Lung (tissue), 11 donors: ENCODE measurements at regions not wholly inside any gene's neighbourhood (a gene's known extent, or its start where the extent isn't known, plus 50 kb on each side); places are given as distances from the start of the nearest gene placed in this dataset.

ENCODE experiments used
- ATAC-seq: fragments of 200-7000 bp; cut with Tn5 transposase; one replicate; pipeline ENCODE4 v1.9.1; 2020; ENCODE audit warnings: moderate number of reproducible peaks; ENCODE audit not compliant: insufficient read depth, low FRiP score
- DNase-seq, 3 donors: peaks; one replicate each; pipeline ENCODE4 v3.0.0-alpha.2; 2013 to 2017
- H3K27ac ChIP-seq, 2 donors: one replicate each; pipeline ENCODE4 v1.5.1; 2013; ENCODE audit warnings: mild to moderate bottlenecking in 2 of 2, moderate library complexity in 2 of 2, control low read depth in 1 of 2, inconsistent platforms in 1 of 2, low read depth in 1 of 2, low read length in 1 of 2
- H3K27me3 ChIP-seq, 3 donors: one replicate each; pipeline ENCODE4 v1.5.1; 2013; ENCODE audit warnings: low read length in 2 of 3; ENCODE audit not compliant: control insufficient read depth in 3 of 3, insufficient read depth in 3 of 3
- H3K36me3 ChIP-seq, 4 donors: one replicate each; pipeline ENCODE4 v1.5.1; 2013; ENCODE audit warnings: low read length in 4 of 4, mild to moderate bottlenecking in 1 of 4, moderate library complexity in 1 of 4; ENCODE audit not compliant: control insufficient read depth in 4 of 4, insufficient read depth in 4 of 4
- H3K4me1 ChIP-seq, 5 donors: one replicate each; pipeline ENCODE4 v1.5.1; 2013; ENCODE audit warnings: low read length in 5 of 5, mild to moderate bottlenecking in 2 of 5, moderate library complexity in 1 of 5; ENCODE audit not compliant: control insufficient read depth in 5 of 5, insufficient read depth in 5 of 5
- H3K4me3 ChIP-seq: one replicate; pipeline ENCODE4 v1.5.1; 2013; ENCODE audit warnings: mild to moderate bottlenecking, control low read depth, moderate library complexity
- H3K9ac ChIP-seq, 2 donors: one replicate each; pipeline ENCODE4 v1.5.1; 2013; ENCODE audit warnings: low read length in 2 of 2, control low read depth in 1 of 2; ENCODE audit not compliant: insufficient read depth in 1 of 2
- H3K9me3 ChIP-seq, 4 donors: one replicate each; pipeline ENCODE4 v1.5.1; 2013; ENCODE audit warnings: low read length in 3 of 4, mild to moderate bottlenecking in 1 of 4, moderate library complexity in 1 of 4; ENCODE audit not compliant: control insufficient read depth in 4 of 4, insufficient read depth in 3 of 4
- WGBS, 2 donors: extraction: QIAGEN DNeasy Blood & Tissue Kit; methylation state at CpG; one replicate each; pipeline ENCODE4 v1.1.7; 2013; 5-methylcytosine and 5-hydroxymethylcytosine counted together
- TF ChIP-seq, protein P1 (sequence below): IDR thresholded peaks from 2 replicates; pipeline ENCODE4 v1.5.1; 2012; ENCODE audit warnings: mild to moderate bottlenecking; ENCODE audit errors: control extremely low read depth, extremely low read depth
- donor health status: control.
- donor health status: control.
- donor health status: Bipolar disorder and iron deficiency.
- donor health status: healthy.
- donor health status: DM: yes; HTN: yes; CAD: no.

DNA sequence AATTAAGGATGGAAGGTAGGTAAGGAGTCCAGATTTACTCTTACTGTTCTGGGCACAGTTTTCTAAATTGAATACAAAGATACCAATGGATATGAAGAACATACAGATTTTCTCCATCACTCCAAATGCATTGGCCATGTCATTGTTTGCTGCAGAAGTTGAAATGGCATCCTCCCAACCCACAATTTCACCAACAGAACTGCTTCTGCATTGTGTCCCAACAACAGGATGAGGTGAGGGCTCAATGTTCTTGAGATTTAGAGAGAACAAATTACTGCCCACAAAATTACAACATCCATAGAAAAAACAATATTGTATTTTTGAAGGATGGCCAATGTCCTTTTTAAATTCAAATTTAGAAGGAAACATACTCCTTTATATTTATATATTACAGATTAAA, 88.9 kb downstream of the NUDT12 start:
- no peak for ATAC-seq
- no peaks in the 10 kb centered on the region for H3K4me1 ChIP-seq

DNA sequence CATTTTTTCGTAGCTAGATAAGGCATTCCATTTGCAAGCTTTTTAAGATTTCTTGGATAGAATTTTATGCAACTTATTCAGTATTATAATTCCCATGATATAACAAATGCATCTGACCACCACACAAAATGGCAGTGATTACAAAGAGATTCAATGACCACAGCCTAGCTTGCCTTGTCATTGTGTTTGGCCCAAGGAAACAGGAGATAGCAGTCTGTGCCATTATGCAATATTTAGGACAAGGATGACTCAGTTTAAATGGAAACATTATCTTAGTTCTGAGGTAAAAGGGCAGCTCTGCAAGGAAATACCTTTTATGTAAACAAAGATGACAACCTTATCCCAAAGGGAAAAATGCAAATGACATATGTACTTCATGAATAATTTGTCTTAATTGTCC, 89.8 kb downstream of the NUDT12 start:
- ATAC-seq (no peak), DNase-seq (no peak)
- H3K27ac ChIP-seq = no peak overlapping the region
- WGBS, 2 donors = 75 to 87% methylated on average over 1 of the region's 1 CpG
- no peak overlapping the region for H3K9ac ChIP-seq
- no peak overlapping the region for H3K4me3 ChIP-seq
- no peaks in the 10 kb centered on the region for H3K9me3 ChIP-seq
- H3K27me3 ChIP-seq = no peaks in the 10 kb centered on the region
- TF ChIP-seq, protein P1, sequence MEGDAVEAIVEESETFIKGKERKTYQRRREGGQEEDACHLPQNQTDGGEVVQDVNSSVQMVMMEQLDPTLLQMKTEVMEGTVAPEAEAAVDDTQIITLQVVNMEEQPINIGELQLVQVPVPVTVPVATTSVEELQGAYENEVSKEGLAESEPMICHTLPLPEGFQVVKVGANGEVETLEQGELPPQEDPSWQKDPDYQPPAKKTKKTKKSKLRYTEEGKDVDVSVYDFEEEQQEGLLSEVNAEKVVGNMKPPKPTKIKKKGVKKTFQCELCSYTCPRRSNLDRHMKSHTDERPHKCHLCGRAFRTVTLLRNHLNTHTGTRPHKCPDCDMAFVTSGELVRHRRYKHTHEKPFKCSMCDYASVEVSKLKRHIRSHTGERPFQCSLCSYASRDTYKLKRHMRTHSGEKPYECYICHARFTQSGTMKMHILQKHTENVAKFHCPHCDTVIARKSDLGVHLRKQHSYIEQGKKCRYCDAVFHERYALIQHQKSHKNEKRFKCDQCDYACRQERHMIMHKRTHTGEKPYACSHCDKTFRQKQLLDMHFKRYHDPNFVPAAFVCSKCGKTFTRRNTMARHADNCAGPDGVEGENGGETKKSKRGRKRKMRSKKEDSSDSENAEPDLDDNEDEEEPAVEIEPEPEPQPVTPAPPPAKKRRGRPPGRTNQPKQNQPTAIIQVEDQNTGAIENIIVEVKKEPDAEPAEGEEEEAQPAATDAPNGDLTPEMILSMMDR = no peak
- H3K4me1 ChIP-seq = no peaks in the 10 kb centered on the region
- no peaks in the 10 kb centered on the region for H3K36me3 ChIP-seq

More for the DNA sequence above, 88.9 kb downstream of the NUDT12 start:
- Histone ChIP-seq H3K9me3 (no peaks in the 10 kb centered on the region), H3K27ac (no peak overlapping the region), H3K36me3 (no peaks in the 10 kb centered on the region), H3K9ac (no peak overlapping the region), H3K27me3 (no peaks in the 10 kb centered on the region), H3K4me3 (no peak overlapping the region)
- DNase-seq = no peak
- TF ChIP-seq, protein P1 = no peak

DNA sequence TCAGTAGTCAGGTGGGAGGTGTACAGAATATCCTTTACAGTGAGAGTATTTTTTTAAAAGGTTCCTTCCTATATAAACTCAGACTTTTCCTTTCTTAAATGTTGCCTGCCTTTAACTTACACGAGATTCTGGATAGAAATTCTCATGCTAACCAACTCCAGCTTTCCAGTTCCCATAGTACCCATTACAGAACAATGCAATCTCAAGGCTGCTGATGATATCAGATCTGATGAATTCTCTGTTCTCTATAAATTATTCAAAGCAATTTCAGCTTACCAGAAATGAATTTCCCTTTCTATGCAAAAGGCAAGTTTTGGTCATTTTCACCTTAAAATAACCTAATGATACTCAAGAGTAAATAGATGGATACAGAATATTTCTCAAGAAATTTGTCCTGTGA, 90.3 kb downstream of the NUDT12 start:
- ATAC-seq = no peak
- H3K4me1 ChIP-seq = no peaks in the 10 kb centered on the region
- no peaks in the 10 kb centered on the region for H3K9me3 ChIP-seq
- H3K27me3 ChIP-seq = no peaks in the 10 kb centered on the region
- H3K9ac ChIP-seq = no peak overlapping the region
- H3K27ac ChIP-seq = no peak overlapping the region
- WGBS, 2 donors = 63 to 73% methylated on average over 1 of the region's 1 CpG
- TF ChIP-seq, protein P1 = no peak
- no peaks in the 10 kb centered on the region for H3K36me3 ChIP-seq
- no peak for DNase-seq
- H3K4me3 ChIP-seq = no peak overlapping the region

DNA sequence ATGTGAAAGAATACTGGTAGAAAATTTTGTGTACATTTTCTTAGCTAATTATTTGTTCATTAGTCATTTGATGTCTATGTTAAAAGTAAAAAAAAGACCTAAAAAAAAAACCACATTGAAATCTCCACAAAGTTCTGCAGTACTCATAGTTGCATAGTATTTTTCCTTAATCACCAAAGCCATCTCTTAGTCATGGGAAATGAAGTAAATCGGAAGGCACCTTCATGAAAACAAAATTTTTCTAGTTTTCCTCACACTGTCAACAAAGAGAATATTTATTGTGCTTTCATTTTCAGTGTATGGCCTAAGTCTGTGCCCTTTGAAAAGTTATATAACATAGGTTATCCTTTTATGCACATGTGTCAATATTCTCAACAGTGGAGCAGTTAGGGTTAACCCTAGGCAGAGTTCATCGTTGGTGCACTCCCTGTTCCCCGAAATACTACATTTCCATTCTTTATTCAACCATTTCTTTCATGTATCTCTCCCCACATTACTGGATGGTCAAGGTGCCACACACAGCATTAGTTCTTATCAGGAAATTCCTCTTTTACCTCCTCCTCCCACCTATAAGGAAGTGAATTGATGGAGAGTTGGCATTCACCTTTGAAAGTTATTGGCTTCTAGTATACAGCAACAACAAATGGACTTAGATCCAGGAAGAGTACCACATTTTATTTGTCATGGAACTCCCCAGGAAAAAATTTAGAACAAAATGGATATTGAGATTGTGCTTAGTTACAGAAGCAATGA, 93.1 kb downstream of the NUDT12 start:
- DNase-seq (no peak), ATAC-seq (no peak)
- H3K27ac ChIP-seq = no peak overlapping the region
- H3K9me3 ChIP-seq = no peaks in the 10 kb centered on the region
- WGBS, 2 donors = 91 to 95% methylated on average over 3 of the region's 3 CpGs
- TF ChIP-seq, protein P1 = no peak
- H3K36me3 ChIP-seq = no peaks in the 10 kb centered on the region
- no peak overlapping the region for H3K9ac ChIP-seq
- H3K27me3 ChIP-seq = no peaks in the 10 kb centered on the region
- no peak overlapping the region for H3K4me3 ChIP-seq
- H3K4me1 ChIP-seq = no peaks in the 10 kb centered on the region
